Caco-2 (cell line): ENCODE measurements at regions not wholly inside any gene's neighbourhood (a gene's known extent, or its start where the extent isn't known, plus 50 kb on each side); places are given as distances from the start of the nearest gene placed in this dataset.

Experiments
- BruUV-seq: library from RNA; stranded (reverse); fragments of 400-500 nt; replicated peaks from 2 replicates; lab custom pipeline; 2021; lab: Mats Ljungman, UMichigan
- CTCF ChIA-PET: fragments of 300-600 bp; sonication (Branson Sonifier 250); formaldehyde crosslinking; loops from one replicate; lab custom pipeline; 2022; ENCODE audit warnings: antibody characterized with exemption; lab: Charles Lee
- POLR2A ChIA-PET: fragments of 300-600 bp; sonication (Branson Sonifier 250); formaldehyde crosslinking; loops from one replicate; lab custom pipeline; 2022; ENCODE audit warnings: antibody characterized with exemption; lab: Charles Lee
- DNase-seq, 2 experiments: peaks; one replicate each; pipeline versions ENCODE4 v3.0.0 to v3.0.0-alpha.2; 2020 to 2022
- H3K27me3 ChIP-seq: replicated peaks from 2 replicates; pipeline ENCODE4 v1.6.0; 2011; ENCODE audit warnings: low read length; ENCODE audit not compliant: control insufficient read depth, insufficient read depth
- H3K36me3 ChIP-seq: 2 replicates; pipeline ENCODE4 v1.5.1; 2011; ENCODE audit warnings: low read length; ENCODE audit not compliant: control insufficient read depth, insufficient read depth
- H3K4me1 ChIP-seq: fragments of 250-450 bp; sonication (Bioruptor Pico); 2 replicates; pipeline ENCODE4 v1.5.1; 2020; ENCODE audit warnings: mild to moderate bottlenecking
- H3K4me3 ChIP-seq: 2 replicates; pipeline ENCODE4 v1.5.1; 2011; ENCODE audit warnings: low read depth, mild to moderate bottlenecking, control low read depth, low read length
- H3K9me3 ChIP-seq: fragments of 250-450 bp; sonication (Bioruptor Pico); 2 replicates; pipeline ENCODE4 v1.5.1; 2020; ENCODE audit warnings: mild to moderate bottlenecking, moderate library complexity
- H3K27ac Mint-ChIP-seq: one replicate; pipeline ENCODE4 v1.8.0; 2022; ENCODE audit warnings: mixed read lengths; ENCODE audit not compliant: unreplicated experiment
- H3K27me3 Mint-ChIP-seq: one replicate; pipeline ENCODE4 v1.8.0; 2022; ENCODE audit warnings: mixed read lengths; ENCODE audit not compliant: insufficient read depth, unreplicated experiment
- H3K36me3 Mint-ChIP-seq: one replicate; pipeline ENCODE4 v1.8.0; 2022; ENCODE audit warnings: mild to moderate bottlenecking, mixed read lengths; ENCODE audit not compliant: insufficient read depth, unreplicated experiment
- H3K4me1 Mint-ChIP-seq: one replicate; pipeline ENCODE4 v1.8.0; 2022; ENCODE audit warnings: low read depth, mixed read lengths; ENCODE audit not compliant: unreplicated experiment
- H3K4me3 Mint-ChIP-seq: one replicate; pipeline ENCODE4 v1.8.0; 2022; ENCODE audit warnings: mild to moderate bottlenecking, moderate library complexity, mixed read lengths; ENCODE audit not compliant: unreplicated experiment
- H3K9me3 Mint-ChIP-seq: one replicate; pipeline ENCODE4 v1.8.0; 2022; ENCODE audit warnings: mixed read lengths; ENCODE audit not compliant: unreplicated experiment
- intact Hi-C: fragments of 100-400 bp; cut with micrococcal nuclease; formaldehyde crosslinking; loops from one replicate; pipeline ENCODE4 v1.10.0; 2022; ENCODE audit not compliant: unreplicated experiment
- TF ChIP-seq, protein P1 (sequence below), 2 experiments: fragments of 200-600 bp in 1 of 2; IDR thresholded peaks; 1 replicate in 1 of 2; 2 replicates in 1 of 2; pipeline versions ENCODE4 v1.5.1 to v1.8.0; 2011 to 2022; ENCODE audit warnings: antibody characterized with exemption in 1 of 2, control low read depth in 1 of 2, inconsistent platforms in 1 of 2, low read depth in 1 of 2, low read length in 1 of 2, mild to moderate bottlenecking in 1 of 2, moderate library complexity in 1 of 2; ENCODE audit not compliant: insufficient read depth in 1 of 2, severe bottlenecking in 1 of 2, unreplicated experiment in 1 of 2

DNA sequence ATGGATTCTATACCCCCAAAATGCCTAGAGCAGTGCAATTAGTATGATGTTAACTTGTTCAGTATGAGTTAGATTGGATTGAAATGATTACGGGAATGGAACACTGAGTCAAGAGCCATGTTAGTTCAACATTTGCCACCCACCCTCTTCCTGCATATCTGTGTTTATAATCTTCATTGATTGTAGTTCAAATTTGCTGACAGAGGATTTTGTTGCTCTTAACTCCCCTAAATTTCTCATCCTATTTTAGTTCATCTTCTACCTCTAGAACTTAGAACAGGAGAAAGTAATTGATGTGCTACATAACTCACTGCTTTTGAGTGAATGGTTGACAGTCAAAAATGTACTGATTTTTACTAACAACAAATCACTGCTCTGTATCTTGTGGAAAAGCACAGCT, 673.5 kb upstream of the NRXN1 start:
- TF ChIP-seq, protein P1, sequence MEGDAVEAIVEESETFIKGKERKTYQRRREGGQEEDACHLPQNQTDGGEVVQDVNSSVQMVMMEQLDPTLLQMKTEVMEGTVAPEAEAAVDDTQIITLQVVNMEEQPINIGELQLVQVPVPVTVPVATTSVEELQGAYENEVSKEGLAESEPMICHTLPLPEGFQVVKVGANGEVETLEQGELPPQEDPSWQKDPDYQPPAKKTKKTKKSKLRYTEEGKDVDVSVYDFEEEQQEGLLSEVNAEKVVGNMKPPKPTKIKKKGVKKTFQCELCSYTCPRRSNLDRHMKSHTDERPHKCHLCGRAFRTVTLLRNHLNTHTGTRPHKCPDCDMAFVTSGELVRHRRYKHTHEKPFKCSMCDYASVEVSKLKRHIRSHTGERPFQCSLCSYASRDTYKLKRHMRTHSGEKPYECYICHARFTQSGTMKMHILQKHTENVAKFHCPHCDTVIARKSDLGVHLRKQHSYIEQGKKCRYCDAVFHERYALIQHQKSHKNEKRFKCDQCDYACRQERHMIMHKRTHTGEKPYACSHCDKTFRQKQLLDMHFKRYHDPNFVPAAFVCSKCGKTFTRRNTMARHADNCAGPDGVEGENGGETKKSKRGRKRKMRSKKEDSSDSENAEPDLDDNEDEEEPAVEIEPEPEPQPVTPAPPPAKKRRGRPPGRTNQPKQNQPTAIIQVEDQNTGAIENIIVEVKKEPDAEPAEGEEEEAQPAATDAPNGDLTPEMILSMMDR (IDR thresholded peaks at IDR 0.05; ENCODE audit: insufficient read depth in 1 of 2, low read depth in 1 of 2, low read length in 1 of 2, severe bottlenecking in 1 of 2, unreplicated experiment in 1 of 2): no peak
- no peak overlapping the region for H3K27ac Mint-ChIP-seq
- H3K9me3 Mint-ChIP-seq: no peaks in the 10 kb centered on the region
- Histone ChIP-seq H3K4me3 (no peak overlapping the region), H3K36me3 (no peaks in the 10 kb centered on the region), H3K9me3 (no peaks in the 10 kb centered on the region), H3K27me3 (no peaks in the 10 kb centered on the region), H3K4me1 (no peaks in the 10 kb centered on the region)
- intact Hi-C loops: no loop called here
- POLR2A ChIA-PET: no interaction called here
- no peak overlapping the region for H3K4me3 Mint-ChIP-seq
- CTCF ChIA-PET: no interaction called here
- no peaks in the 10 kb centered on the region for H3K36me3 Mint-ChIP-seq
- no peaks in the 10 kb centered on the region for H3K4me1 Mint-ChIP-seq
- peaks cover 6% of the 10 kb centered on the region for H3K27me3 Mint-ChIP-seq
- no peak for DNase-seq
- no TSS peak for BruUV-seq

DNA sequence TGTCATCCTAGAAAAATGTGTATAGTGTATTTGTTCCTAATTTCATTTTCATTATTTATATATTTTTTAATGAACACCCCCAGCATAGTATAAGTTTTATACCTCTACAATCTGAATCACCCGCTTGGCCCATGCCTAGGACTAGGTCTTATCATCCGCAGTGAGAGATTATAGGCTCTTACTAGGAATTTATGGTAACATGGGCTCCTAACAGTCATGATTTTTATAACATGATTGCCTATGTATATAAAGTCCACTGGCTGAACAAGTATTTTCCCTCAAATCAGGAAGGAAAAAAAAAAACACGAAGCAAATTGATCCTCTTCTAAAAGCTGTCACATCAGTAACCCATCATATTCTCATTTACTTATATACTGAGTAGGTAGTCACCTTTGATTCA, 666.1 kb upstream of the NRXN1 start:
- Histone ChIP-seq H3K4me1 (peaks cover 6% of the 10 kb centered on the region; the same call in 1 of the 2 replicates), H3K9me3 (no peaks in the 10 kb centered on the region), H3K36me3 (no peaks in the 10 kb centered on the region), H3K27me3 (no peaks in the 10 kb centered on the region), H3K4me3 (no peak overlapping the region)
- ChIA-PET CTCF (no interaction called here), POLR2A (no interaction called here)
- Mint-ChIP-seq H3K36me3 (no peaks in the 10 kb centered on the region), H3K27me3 (no peaks in the 10 kb centered on the region), H3K9me3 (no peaks in the 10 kb centered on the region), H3K4me1 (peaks cover 8% of the 10 kb centered on the region), H3K4me3 (no peak overlapping the region), H3K27ac (no peak overlapping the region)
- no peak for DNase-seq
- no TSS peak for BruUV-seq
- intact Hi-C loops: no loop called here
- TF ChIP-seq, protein P1 (IDR thresholded peaks at IDR 0.05; ENCODE audit: insufficient read depth in 1 of 2, low read depth in 1 of 2, low read length in 1 of 2, severe bottlenecking in 1 of 2, unreplicated experiment in 1 of 2): no peak

DNA sequence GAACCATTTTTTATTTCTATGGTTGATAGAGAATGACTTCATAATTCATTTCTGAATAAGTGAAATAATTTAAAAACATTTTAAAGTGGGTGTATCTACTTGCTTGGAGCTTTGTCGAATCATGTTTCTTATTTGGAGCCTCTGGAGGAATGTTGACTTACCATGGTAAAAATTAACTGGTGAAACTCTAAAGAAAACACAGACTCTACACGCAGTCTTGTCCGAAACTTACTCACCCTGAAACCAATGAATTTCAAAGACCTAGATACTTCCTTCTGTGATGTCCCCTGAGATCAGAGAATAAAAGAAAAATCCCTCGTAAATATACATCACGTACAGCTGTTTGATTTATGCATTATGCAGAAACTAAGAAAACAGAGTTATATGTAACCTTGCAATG, 665.2 kb upstream of the NRXN1 start:
- Histone ChIP-seq H3K4me3 (no peak overlapping the region), H3K27me3 (no peaks in the 10 kb centered on the region), H3K4me1 (peaks cover 6% of the 10 kb centered on the region; the same call in 1 of the 2 replicates), H3K36me3 (no peaks in the 10 kb centered on the region), H3K9me3 (no peaks in the 10 kb centered on the region)
- Mint-ChIP-seq H3K36me3 (no peaks in the 10 kb centered on the region), H3K27me3 (no peaks in the 10 kb centered on the region), H3K4me3 (peak overlapping the region; percentile 18), H3K27ac (no peak overlapping the region), H3K4me1 (peaks cover 8% of the 10 kb centered on the region), H3K9me3 (no peaks in the 10 kb centered on the region)
- ChIA-PET CTCF (no interaction called here), POLR2A (no interaction called here)
- TF ChIP-seq, protein P1 (IDR thresholded peaks at IDR 0.05; ENCODE audit: insufficient read depth in 1 of 2, low read depth in 1 of 2, low read length in 1 of 2, severe bottlenecking in 1 of 2, unreplicated experiment in 1 of 2): no peak
- no peak for DNase-seq
- intact Hi-C loops: no loop called here
- no TSS peak for BruUV-seq
